Pancreas (tissue), 10 donors: ENCODE measurements at regions not wholly inside any gene's neighbourhood (a gene's known extent, or its start where the extent isn't known, plus 50 kb on each side); places are given as distances from the start of the nearest gene placed in this dataset.
"Not testable (repeated sequence)": the region's sequence is repeated elsewhere in the genome, so short reads cannot be mapped to it uniquely, and the experiment has no call there.

Experiments used
- ATAC-seq, 4 donors: fragments of 200-7000 bp; cut with Tn5 transposase; one replicate each; pipeline versions ENCODE4 v1.8.0 to v1.9.1; 2020; ENCODE audit warnings: mild to moderate bottlenecking in 4 of 4, moderate library complexity in 4 of 4
- DNase-seq, 6 donors: peaks; one replicate each; pipeline ENCODE4 v3.0.0-alpha.2; 2020
- FAIRE-seq: peaks from 2 replicates; lab custom pipeline; 2012; peaks lifted over from hg19 to GRCh38; lab: Jason Lieb, UNC
- H3K27ac ChIP-seq, 4 donors: fragments of 200-600 bp; sonication (generic); 1 replicate in 3 of 4; 2 replicates in 1 of 4; pipeline versions ENCODE4 v1.5.0 to v1.8.0; 2020
- H3K27me3 ChIP-seq, 4 donors: fragments of 200-600 bp; one replicate each; pipeline ENCODE4 v1.8.0; 2021
- H3K36me3 ChIP-seq, 3 donors: fragments of 200-600 bp; sonication (generic) in 1 of 3; one replicate each; pipeline versions ENCODE4 v1.5.0 to v1.8.0; 2020 to 2021
- H3K4me1 ChIP-seq, 3 donors: fragments of 200-600 bp; one replicate each; pipeline ENCODE4 v1.8.0; 2021
- H3K4me3 ChIP-seq, 4 donors: fragments of 200-600 bp; sonication (generic) in 2 of 4; one replicate each; pipeline versions ENCODE4 v1.5.0 to v1.8.0; 2020 to 2021
- H3K9me3 ChIP-seq, 4 donors: fragments of 200-600 bp; one replicate each; pipeline ENCODE4 v1.8.0; 2021
- CTCF ChIP-seq, 4 donors: fragments of 200-600 bp; sonication (generic) in 3 of 4; IDR thresholded peaks; one replicate each; pipeline versions ENCODE4 v1.5.0 to v1.8.0; 2021; ENCODE audit warnings: antibody characterized with exemption in 4 of 4
- WGBS, 2 donors: extraction: QIAGEN DNeasy Blood & Tissue Kit; methylation state at CpG; one replicate each; pipeline ENCODE4 v1.1.7; 2013; 5-methylcytosine and 5-hydroxymethylcytosine counted together
- intact Hi-C, 3 donors: fragments of 100-400 bp; cut with DNase I; formaldehyde crosslinking; loops; one replicate each; pipeline versions ENCODE4 v1.11.1 to v1.14.2; 2022
- donor health status: healthy with polysubstance abuse.
- donor health status: DM: no; HTN: no; CAD: no; lungs with moderate emphysema.
- donor health status: DM: no; HTN: no; CAD: no.
- donor health status: control.
- donor health status: control.
- donor health status: Bipolar disorder and iron deficiency.
- donor health status: DM: yes; HTN: yes; CAD: no.
- donor health status: DM: no; HTN: no; CAD: no.
- donor health status: DM: no; HTN: no; CAD: no.
- donor health status: DM: yes; HTN: yes; CAD: no.

DNA sequence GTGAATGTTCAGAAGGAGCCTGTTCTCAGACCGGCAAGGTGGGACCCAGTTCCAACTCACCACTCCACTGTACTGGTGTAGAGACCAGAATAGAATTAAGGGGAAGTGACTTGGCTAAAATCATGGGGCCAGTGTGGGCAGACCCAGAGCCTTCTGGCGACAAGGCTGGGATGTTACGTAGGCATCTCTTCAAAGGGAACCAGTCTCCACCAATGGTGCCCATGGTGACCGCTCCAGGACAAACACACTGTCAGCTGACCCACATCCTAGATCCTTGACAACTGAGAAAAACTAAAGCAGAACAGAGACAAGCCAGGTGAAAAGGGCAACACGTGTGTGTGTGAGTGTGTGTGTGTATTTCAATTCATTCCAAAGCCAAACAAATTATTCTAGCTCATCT is 321.7 kb upstream of the FRG2C start:
- Histone ChIP-seq H3K27me3 (no peaks in the 10 kb centered on the region), H3K36me3 (no peaks in the 10 kb centered on the region), H3K27ac (no peak overlapping the region), H3K9me3 (no peaks in the 10 kb centered on the region), H3K4me1 (no peaks in the 10 kb centered on the region), H3K4me3 (no peak overlapping the region)
- TF ChIP-seq CTCF (IDR thresholded peaks at IDR 0.05), result no peak
- intact Hi-C loops, result no loop called here
- WGBS, 2 donors, result 70 to 93% methylated on average over 4 to 5 of the region's 5 CpGs
- no peak for DNase-seq
- ATAC-seq, result peak in 1 of 4 donors; percentile 34
- no peak for FAIRE-seq

GRCh38 chr3:75350536-75350935 is 313.6 kb upstream of the FRG2C start:
- H3K36me3 ChIP-seq, DNase-seq, H3K4me3 ChIP-seq, FAIRE-seq, ATAC-seq, H3K27ac ChIP-seq, intact Hi-C loops, H3K27me3 ChIP-seq, H3K4me1 ChIP-seq, H3K9me3 ChIP-seq: not testable (repeated sequence)
- WGBS, 2 donors, result 70 to 82% methylated on average over 9 of the region's 9 CpGs

DNA sequence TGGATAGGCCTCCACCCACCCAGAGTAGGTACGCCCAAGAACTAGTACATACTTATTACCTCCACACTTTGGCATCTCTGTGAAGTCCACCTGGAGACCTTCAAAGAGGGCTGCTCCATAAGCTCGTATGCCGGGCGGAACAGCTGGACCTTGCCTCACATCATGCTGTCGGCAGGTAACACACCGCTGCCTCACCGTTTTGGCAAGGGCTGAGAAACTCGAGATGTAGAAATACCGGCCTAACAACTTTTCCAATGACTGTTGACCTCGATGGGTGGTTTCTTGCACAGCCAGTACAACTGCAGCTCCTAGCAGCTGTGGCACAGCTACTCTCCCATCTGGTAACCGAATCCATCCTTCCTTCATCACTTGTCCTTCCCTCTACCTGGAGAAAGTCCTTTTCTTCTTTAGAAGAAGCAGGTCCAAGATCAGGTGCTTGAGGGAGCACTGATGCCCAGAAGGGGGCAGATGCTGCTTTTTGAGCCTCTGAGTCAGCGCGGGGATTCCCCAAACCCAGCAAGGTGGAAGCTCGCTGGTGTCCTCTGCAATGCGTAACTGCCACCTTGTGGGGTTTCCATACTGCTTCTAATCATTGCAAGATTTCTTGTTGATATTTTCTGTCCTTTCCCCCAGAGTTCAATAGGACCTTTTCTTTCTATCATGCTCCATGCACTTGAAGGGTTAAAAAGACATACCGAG is 301.9 kb upstream of the FRG2C start:
- DNase-seq, result peak in 5 of 6 donors; percentile 79 to 90 (median 81)
- intact Hi-C loops, ATAC-seq, FAIRE-seq, H3K4me1 ChIP-seq, H3K27me3 ChIP-seq, H3K36me3 ChIP-seq, H3K4me3 ChIP-seq, H3K9me3 ChIP-seq: not testable (repeated sequence)
- WGBS, 2 donors, result 22 to 35% methylated on average over 16 of the region's 16 CpGs
- H3K27ac ChIP-seq, result peak overlapping the region in 1 of 4 donors; percentile 60

- H3K27ac ChIP-seq, H3K4me3 ChIP-seq, H3K36me3 ChIP-seq, H3K27me3 ChIP-seq, ATAC-seq, FAIRE-seq, H3K9me3 ChIP-seq, H3K4me1 ChIP-seq, DNase-seq: not testable (repeated sequence)
- 69 to 76% methylated on average over 11 of the region's 13 CpGs for WGBS, 2 donors
- intact Hi-C loops, result loop anchor here in 1 of 3 donors (5.0 kb wide), 1 partner anchor 219 kb away; no protein-coding TSS in a partner anchor
These were observed 291.2 kb upstream of the FRG2C start for GRCh38 chr3:75372964-75373363.

DNA sequence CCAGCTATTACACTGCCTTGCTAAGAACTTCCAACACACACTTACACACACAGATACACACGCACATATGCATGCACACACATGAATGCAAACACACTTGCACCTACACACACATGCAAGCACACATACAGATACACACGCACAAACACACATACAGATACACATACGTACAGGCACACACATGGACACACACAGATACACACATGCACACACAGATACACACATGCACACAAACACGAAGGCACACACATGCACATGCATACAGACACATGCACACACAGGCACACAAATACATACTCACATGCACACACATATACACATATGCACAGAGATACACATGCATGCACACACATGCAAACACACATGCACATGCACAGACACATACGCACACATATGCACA is 284.3 kb upstream of the FRG2C start:
- H3K36me3 ChIP-seq, H3K27ac ChIP-seq, H3K9me3 ChIP-seq, FAIRE-seq, DNase-seq, ATAC-seq, H3K4me3 ChIP-seq, intact Hi-C loops, H3K27me3 ChIP-seq, H3K4me1 ChIP-seq: not testable (repeated sequence)
- 78 to 89% methylated on average over 5 of the region's 5 CpGs for WGBS, 2 donors

DNA sequence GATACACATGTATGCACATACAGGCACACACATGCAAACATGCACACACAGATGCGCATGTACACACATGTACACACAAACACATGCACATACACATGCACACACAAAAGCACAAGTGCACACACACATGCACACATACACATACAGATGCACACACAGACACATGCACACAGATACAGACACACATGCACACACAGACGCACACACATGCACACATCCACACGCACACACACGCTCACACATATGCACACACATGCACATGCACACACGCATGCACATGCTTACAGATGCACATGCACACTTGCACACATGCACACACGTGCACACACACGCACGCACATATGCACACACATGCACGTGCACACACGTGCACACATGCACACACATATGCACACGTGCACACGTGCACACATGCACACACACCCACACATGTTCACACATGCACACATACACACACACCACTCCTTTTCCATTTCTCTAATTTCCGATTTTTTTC is 283.8 kb upstream of the FRG2C start:
- intact Hi-C loops, result no loop called here
- TF ChIP-seq CTCF (IDR thresholded peaks at IDR 0.05), result no peak
- Histone ChIP-seq H3K27me3 (no peaks in the 10 kb centered on the region), H3K27ac (no peak overlapping the region), H3K4me3 (no peak overlapping the region), H3K36me3 (no peaks in the 10 kb centered on the region), H3K4me1 (no peaks in the 10 kb centered on the region), H3K9me3 (no peaks in the 10 kb centered on the region)
- DNase-seq (no peak), ATAC-seq (no peak), FAIRE-seq (no peak)
- 77 to 92% methylated on average over 13 of the region's 13 CpGs for WGBS, 2 donors

DNA sequence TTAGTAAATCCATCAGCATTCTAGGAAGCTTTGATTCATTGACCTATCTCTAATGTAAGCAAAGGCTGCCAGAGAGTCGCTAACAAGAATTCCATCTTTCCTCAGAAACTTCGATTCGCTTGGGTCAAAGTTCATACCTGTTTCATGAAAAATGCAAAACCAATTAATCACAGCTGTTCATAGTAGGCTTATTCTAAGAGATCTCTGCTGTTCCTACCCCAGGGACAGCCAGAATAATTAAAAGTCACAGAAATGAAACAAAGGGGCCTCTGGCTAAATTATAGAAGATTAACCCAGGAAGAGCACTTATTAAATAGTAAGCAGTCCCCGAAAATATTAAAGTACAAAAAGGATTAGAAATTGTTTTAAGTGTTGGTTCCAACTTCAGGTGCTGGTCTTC is 280.1 kb upstream of the FRG2C start:
- H3K4me3 ChIP-seq, H3K27me3 ChIP-seq, H3K4me1 ChIP-seq, FAIRE-seq, H3K27ac ChIP-seq, intact Hi-C loops, H3K9me3 ChIP-seq, ATAC-seq, H3K36me3 ChIP-seq, DNase-seq: not testable (repeated sequence)
- WGBS, 2 donors, result 51 to 52% methylated on average over 4 of the region's 4 CpGs

- H3K27ac ChIP-seq, H3K4me1 ChIP-seq, H3K9me3 ChIP-seq, H3K27me3 ChIP-seq, ATAC-seq, intact Hi-C loops, H3K4me3 ChIP-seq, FAIRE-seq, H3K36me3 ChIP-seq, DNase-seq: not testable (repeated sequence)
- WGBS, 2 donors, result 59 to 64% methylated on average over 5 of the region's 5 CpGs
These were observed 275.5 kb upstream of the FRG2C start for GRCh38 chr3:75388486-75389124.

GRCh38 chr3:75393288-75393694 is 270.8 kb upstream of the FRG2C start:
- FAIRE-seq, H3K27me3 ChIP-seq, H3K4me1 ChIP-seq, ATAC-seq, H3K27ac ChIP-seq, intact Hi-C loops, DNase-seq, H3K36me3 ChIP-seq, H3K9me3 ChIP-seq, H3K4me3 ChIP-seq: not testable (repeated sequence)
- WGBS, 2 donors, result 63 to 65% methylated on average over 3 of the region's 3 CpGs

GRCh38 chr3:75394102-75394501 is 270.0 kb upstream of the FRG2C start:
- H3K27ac ChIP-seq, result peak overlapping the region in 2 of 4 donors; percentile 64 to 71
- H3K27me3 ChIP-seq, H3K4me3 ChIP-seq, H3K4me1 ChIP-seq, FAIRE-seq, H3K36me3 ChIP-seq, DNase-seq, intact Hi-C loops, H3K9me3 ChIP-seq, ATAC-seq: not testable (repeated sequence)
- 85 to 88% methylated on average over 7 of the region's 7 CpGs for WGBS, 2 donors
